ENCODE measurements at regions not wholly inside any gene's neighbourhood (a gene's known extent, or its start where the extent isn't known, plus 50 kb on each side); places are given as distances from the start of the nearest gene placed in this dataset.
"Not testable (repeated sequence)": the region's sequence is repeated elsewhere in the genome, so short reads cannot be mapped to it uniquely, and the experiment has no call there.

- not testable (repeated sequence) for H4K20me1 ChIP-seq (ENCODE audit: low read depth, low read length); H3K36me3 ChIP-seq (ENCODE audit: low read length); H3K27me3 ChIP-seq (ENCODE audit: low read length)
Observed at GRCh38 chr1:206408371-206409288, 61.6 kb upstream of the IKBKE start.

GRCh38 chr1:206411321-206411720 lies 59.0 kb upstream of the IKBKE start:
- Histone ChIP-seq H3K4me2 (ENCODE audit: low read depth, low read length, poor library complexity, severe bottlenecking) (no peak overlapping the region), H4K20me1 (ENCODE audit: low read depth, low read length) (no peaks in the 10 kb centered on the region), H3K27ac (ENCODE audit: low read depth, low read length) (no peak overlapping the region), H3K27me3 (ENCODE audit: low read length) (no peaks in the 10 kb centered on the region), H3K4me3 (ENCODE audit: insufficient read depth, low read length, poor library complexity, severe bottlenecking) (no peak overlapping the region), H3K9me3 (ENCODE audit: insufficient read depth, low read length) (no peaks in the 10 kb centered on the region), H3F3A (ENCODE audit: insufficient read depth) (no peaks in the 10 kb centered on the region), H3K9ac (ENCODE audit: low read length) (no peak overlapping the region), H3K79me2 (ENCODE audit: insufficient read depth, low read length) (no peaks in the 10 kb centered on the region), H3K9me2 (replicated peaks; ENCODE audit: insufficient read depth, low read length) (no peaks in the 10 kb centered on the region), H2AFZ (ENCODE audit: low read depth, low read length, severe bottlenecking) (no peak overlapping the region), H3K36me3 (ENCODE audit: low read length) (no peaks in the 10 kb centered on the region; the same call in 1 of the 2 replicates)
- TF ChIP-seq EZH2phosphoT487 (conservative IDR thresholded peaks at IDR 0.05; ENCODE audit: low read length) = no peak
- no peak for TF ChIP-seq CTCF (IDR thresholded peaks at IDR 0.05; ENCODE audit: insufficient read depth, low read length, poor library complexity, severe bottlenecking)

More at GRCh38 chr1:206408371-206409288, 61.6 kb upstream of the IKBKE start:
- not testable (repeated sequence) for H3K9me3 ChIP-seq (ENCODE audit: insufficient read depth, low read length); H3K9ac ChIP-seq (ENCODE audit: low read length); H2AFZ ChIP-seq (ENCODE audit: low read depth, low read length, severe bottlenecking); H3K4me2 ChIP-seq (ENCODE audit: low read depth, low read length, poor library complexity, severe bottlenecking); H3K9me2 ChIP-seq (replicated peaks; ENCODE audit: insufficient read depth, low read length); H3K79me2 ChIP-seq (ENCODE audit: insufficient read depth, low read length); H3F3A ChIP-seq (ENCODE audit: insufficient read depth); H3K27ac ChIP-seq (ENCODE audit: low read depth, low read length); H3K4me3 ChIP-seq (ENCODE audit: insufficient read depth, low read length, poor library complexity, severe bottlenecking)

- TF ChIP-seq EZH2phosphoT487 (conservative IDR thresholded peaks at IDR 0.05; ENCODE audit: low read length) (no peak), CTCF (IDR thresholded peaks at IDR 0.05; ENCODE audit: insufficient read depth, low read length, poor library complexity, severe bottlenecking) (no peak)
- Histone ChIP-seq H3K4me2 (ENCODE audit: low read depth, low read length, poor library complexity, severe bottlenecking) (no peak overlapping the region), H3F3A (ENCODE audit: insufficient read depth) (no peaks in the 10 kb centered on the region), H3K4me3 (ENCODE audit: insufficient read depth, low read length, poor library complexity, severe bottlenecking) (no peak overlapping the region), H2AFZ (ENCODE audit: low read depth, low read length, severe bottlenecking) (no peak overlapping the region), H3K36me3 (ENCODE audit: low read length) (peaks cover 1% of the 10 kb centered on the region; the same call in 1 of the 2 replicates), H3K27ac (ENCODE audit: low read depth, low read length) (no peak overlapping the region), H3K9ac (ENCODE audit: low read length) (no peak overlapping the region), H3K27me3 (ENCODE audit: low read length) (no peaks in the 10 kb centered on the region), H3K9me2 (replicated peaks; ENCODE audit: insufficient read depth, low read length) (no peaks in the 10 kb centered on the region), H3K9me3 (ENCODE audit: insufficient read depth, low read length) (no peaks in the 10 kb centered on the region), H3K79me2 (ENCODE audit: insufficient read depth, low read length) (no peaks in the 10 kb centered on the region), H4K20me1 (ENCODE audit: low read depth, low read length) (no peaks in the 10 kb centered on the region)
Observed at GRCh38 chr1:206415942-206416341, 54.3 kb upstream of the IKBKE start.

Data from SU-DHL-6 (cell line).